Caco-2 (cell line): ENCODE measurements at regions not wholly inside any gene's neighbourhood (a gene's known extent, or its start where the extent isn't known, plus 50 kb on each side); places are given as distances from the start of the nearest gene placed in this dataset.

Experiments used
- BruUV-seq: library from RNA; stranded (reverse); fragments of 400-500 nt; replicated peaks from 2 replicates; lab custom pipeline; 2021; lab: Mats Ljungman, UMichigan
- CTCF ChIA-PET: fragments of 300-600 bp; sonication (Branson Sonifier 250); formaldehyde crosslinking; loops from one replicate; lab custom pipeline; 2022; ENCODE audit warnings: antibody characterized with exemption; lab: Charles Lee
- POLR2A ChIA-PET: fragments of 300-600 bp; sonication (Branson Sonifier 250); formaldehyde crosslinking; loops from one replicate; lab custom pipeline; 2022; ENCODE audit warnings: antibody characterized with exemption; lab: Charles Lee
- DNase-seq, 2 experiments: peaks; one replicate each; pipeline versions ENCODE4 v3.0.0 to v3.0.0-alpha.2; 2020 to 2022
- H3K27me3 ChIP-seq: replicated peaks from 2 replicates; pipeline ENCODE4 v1.6.0; 2011; ENCODE audit warnings: low read length; ENCODE audit not compliant: control insufficient read depth, insufficient read depth
- H3K36me3 ChIP-seq: 2 replicates; pipeline ENCODE4 v1.5.1; 2011; ENCODE audit warnings: low read length; ENCODE audit not compliant: control insufficient read depth, insufficient read depth
- H3K4me1 ChIP-seq: fragments of 250-450 bp; sonication (Bioruptor Pico); 2 replicates; pipeline ENCODE4 v1.5.1; 2020; ENCODE audit warnings: mild to moderate bottlenecking
- H3K4me3 ChIP-seq: 2 replicates; pipeline ENCODE4 v1.5.1; 2011; ENCODE audit warnings: low read depth, mild to moderate bottlenecking, control low read depth, low read length
- H3K9me3 ChIP-seq: fragments of 250-450 bp; sonication (Bioruptor Pico); 2 replicates; pipeline ENCODE4 v1.5.1; 2020; ENCODE audit warnings: mild to moderate bottlenecking, moderate library complexity
- H3K27ac Mint-ChIP-seq: one replicate; pipeline ENCODE4 v1.8.0; 2022; ENCODE audit warnings: mixed read lengths; ENCODE audit not compliant: unreplicated experiment
- H3K27me3 Mint-ChIP-seq: one replicate; pipeline ENCODE4 v1.8.0; 2022; ENCODE audit warnings: mixed read lengths; ENCODE audit not compliant: insufficient read depth, unreplicated experiment
- H3K36me3 Mint-ChIP-seq: one replicate; pipeline ENCODE4 v1.8.0; 2022; ENCODE audit warnings: mild to moderate bottlenecking, mixed read lengths; ENCODE audit not compliant: insufficient read depth, unreplicated experiment
- H3K4me1 Mint-ChIP-seq: one replicate; pipeline ENCODE4 v1.8.0; 2022; ENCODE audit warnings: low read depth, mixed read lengths; ENCODE audit not compliant: unreplicated experiment
- H3K4me3 Mint-ChIP-seq: one replicate; pipeline ENCODE4 v1.8.0; 2022; ENCODE audit warnings: mild to moderate bottlenecking, moderate library complexity, mixed read lengths; ENCODE audit not compliant: unreplicated experiment
- H3K9me3 Mint-ChIP-seq: one replicate; pipeline ENCODE4 v1.8.0; 2022; ENCODE audit warnings: mixed read lengths; ENCODE audit not compliant: unreplicated experiment
- intact Hi-C: fragments of 100-400 bp; cut with micrococcal nuclease; formaldehyde crosslinking; loops from one replicate; pipeline ENCODE4 v1.10.0; 2022; ENCODE audit not compliant: unreplicated experiment
- TF ChIP-seq, protein P1 (sequence below), 2 experiments: fragments of 200-600 bp in 1 of 2; IDR thresholded peaks; 1 replicate in 1 of 2; 2 replicates in 1 of 2; pipeline versions ENCODE4 v1.5.1 to v1.8.0; 2011 to 2022; ENCODE audit warnings: antibody characterized with exemption in 1 of 2, control low read depth in 1 of 2, inconsistent platforms in 1 of 2, low read depth in 1 of 2, low read length in 1 of 2, mild to moderate bottlenecking in 1 of 2, moderate library complexity in 1 of 2; ENCODE audit not compliant: insufficient read depth in 1 of 2, severe bottlenecking in 1 of 2, unreplicated experiment in 1 of 2

DNA sequence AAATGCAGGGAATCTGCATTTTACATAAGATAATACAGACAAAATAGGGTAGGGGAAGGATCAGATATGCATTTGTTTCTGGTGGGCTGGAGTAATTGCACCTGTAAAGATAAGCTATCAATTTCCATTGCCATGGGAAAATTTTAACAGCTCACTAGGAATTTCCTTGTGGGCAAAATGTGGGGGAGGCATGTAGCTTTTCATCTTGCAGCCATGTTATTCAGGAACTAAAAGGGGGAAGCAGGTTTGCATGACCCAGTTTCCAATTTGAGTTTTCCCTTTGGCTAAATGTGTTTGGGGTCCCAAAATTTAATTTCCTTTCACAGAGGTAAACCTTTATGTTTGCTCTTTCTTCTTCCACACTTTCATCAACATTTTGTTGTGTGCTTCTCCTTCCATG lies 624.4 kb downstream of the NYAP2 start:
- no TSS peak for BruUV-seq
- H3K4me1 Mint-ChIP-seq: no peaks in the 10 kb centered on the region
- H3K27me3 Mint-ChIP-seq: no peaks in the 10 kb centered on the region
- Histone ChIP-seq H3K27me3 (no peaks in the 10 kb centered on the region), H3K9me3 (no peaks in the 10 kb centered on the region), H3K36me3 (no peaks in the 10 kb centered on the region), H3K4me1 (no peaks in the 10 kb centered on the region), H3K4me3 (no peak overlapping the region)
- peaks cover 20% of the 10 kb centered on the region for H3K9me3 Mint-ChIP-seq
- intact Hi-C loops: no loop called here
- no peak overlapping the region for H3K4me3 Mint-ChIP-seq
- CTCF ChIA-PET: no interaction called here
- DNase-seq: no peak
- H3K36me3 Mint-ChIP-seq: no peaks in the 10 kb centered on the region
- POLR2A ChIA-PET: no interaction called here
- H3K27ac Mint-ChIP-seq: no peak overlapping the region
- TF ChIP-seq, protein P1, sequence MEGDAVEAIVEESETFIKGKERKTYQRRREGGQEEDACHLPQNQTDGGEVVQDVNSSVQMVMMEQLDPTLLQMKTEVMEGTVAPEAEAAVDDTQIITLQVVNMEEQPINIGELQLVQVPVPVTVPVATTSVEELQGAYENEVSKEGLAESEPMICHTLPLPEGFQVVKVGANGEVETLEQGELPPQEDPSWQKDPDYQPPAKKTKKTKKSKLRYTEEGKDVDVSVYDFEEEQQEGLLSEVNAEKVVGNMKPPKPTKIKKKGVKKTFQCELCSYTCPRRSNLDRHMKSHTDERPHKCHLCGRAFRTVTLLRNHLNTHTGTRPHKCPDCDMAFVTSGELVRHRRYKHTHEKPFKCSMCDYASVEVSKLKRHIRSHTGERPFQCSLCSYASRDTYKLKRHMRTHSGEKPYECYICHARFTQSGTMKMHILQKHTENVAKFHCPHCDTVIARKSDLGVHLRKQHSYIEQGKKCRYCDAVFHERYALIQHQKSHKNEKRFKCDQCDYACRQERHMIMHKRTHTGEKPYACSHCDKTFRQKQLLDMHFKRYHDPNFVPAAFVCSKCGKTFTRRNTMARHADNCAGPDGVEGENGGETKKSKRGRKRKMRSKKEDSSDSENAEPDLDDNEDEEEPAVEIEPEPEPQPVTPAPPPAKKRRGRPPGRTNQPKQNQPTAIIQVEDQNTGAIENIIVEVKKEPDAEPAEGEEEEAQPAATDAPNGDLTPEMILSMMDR (IDR thresholded peaks at IDR 0.05; ENCODE audit: insufficient read depth in 1 of 2, low read depth in 1 of 2, low read length in 1 of 2, severe bottlenecking in 1 of 2, unreplicated experiment in 1 of 2): no peak

DNA sequence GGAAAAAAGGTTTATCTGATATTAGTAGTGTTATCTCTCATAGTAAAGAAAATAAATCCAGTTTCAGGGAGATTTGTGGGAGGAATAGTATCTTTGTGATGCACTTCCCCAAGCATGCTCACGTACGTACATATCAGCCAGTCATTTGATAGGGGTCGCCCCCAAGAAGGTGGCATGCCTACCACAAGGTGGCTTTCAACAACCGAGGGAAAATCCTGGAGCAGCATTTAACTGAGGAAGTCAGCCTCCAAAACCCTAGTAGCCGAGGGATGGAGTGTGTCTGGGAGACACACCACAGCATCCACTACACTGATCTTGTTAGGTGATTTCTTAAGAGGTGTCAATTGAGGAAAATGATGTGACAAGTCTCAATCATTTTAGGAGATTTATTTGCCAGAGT lies 623.9 kb downstream of the NYAP2 start:
- Mint-ChIP-seq H3K4me1 (no peaks in the 10 kb centered on the region), H3K27ac (no peak overlapping the region), H3K9me3 (peaks cover 20% of the 10 kb centered on the region), H3K36me3 (no peaks in the 10 kb centered on the region), H3K4me3 (no peak overlapping the region), H3K27me3 (no peaks in the 10 kb centered on the region)
- intact Hi-C loops: no loop called here
- no peaks in the 10 kb centered on the region for H3K4me1 ChIP-seq
- POLR2A ChIA-PET: no interaction called here
- no TSS peak for BruUV-seq
- peak in 1 of 2 experiments; percentile 9 for DNase-seq
- TF ChIP-seq, protein P1 (IDR thresholded peaks at IDR 0.05; ENCODE audit: insufficient read depth in 1 of 2, low read depth in 1 of 2, low read length in 1 of 2, severe bottlenecking in 1 of 2, unreplicated experiment in 1 of 2): no peak
- H3K9me3 ChIP-seq: no peaks in the 10 kb centered on the region
- CTCF ChIA-PET: no interaction called here
- no peak overlapping the region for H3K4me3 ChIP-seq
- no peaks in the 10 kb centered on the region for H3K27me3 ChIP-seq
- H3K36me3 ChIP-seq: no peaks in the 10 kb centered on the region

DNA sequence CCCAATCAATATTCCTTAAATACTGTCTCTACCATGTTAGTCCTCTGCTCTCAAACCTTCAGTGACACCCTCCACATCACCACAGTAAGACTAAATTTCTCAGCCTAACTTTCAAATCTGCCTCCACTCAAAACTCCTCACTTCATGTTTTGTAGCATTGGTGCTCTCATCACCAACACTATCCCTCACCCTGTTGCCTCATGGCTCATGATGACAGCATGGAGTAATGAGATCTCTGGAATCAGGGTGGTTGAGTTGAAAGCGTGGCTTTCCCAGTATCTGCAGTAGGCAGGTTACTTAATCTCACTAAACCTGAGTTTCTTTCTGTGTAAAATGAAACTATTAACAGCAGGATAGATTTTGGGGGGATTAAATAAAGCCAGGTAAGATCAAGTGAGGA lies 621.4 kb downstream of the NYAP2 start:
- TF ChIP-seq, protein P1 (IDR thresholded peaks at IDR 0.05; ENCODE audit: insufficient read depth in 1 of 2, low read depth in 1 of 2, low read length in 1 of 2, severe bottlenecking in 1 of 2, unreplicated experiment in 1 of 2): no peak
- BruUV-seq: no TSS peak

More for the DNA sequence above, 621.4 kb downstream of the NYAP2 start:
- peaks cover 20% of the 10 kb centered on the region for H3K9me3 Mint-ChIP-seq
- CTCF ChIA-PET: no interaction called here
- POLR2A ChIA-PET: no interaction called here
- Histone ChIP-seq H3K9me3 (no peaks in the 10 kb centered on the region), H3K27me3 (no peaks in the 10 kb centered on the region), H3K36me3 (no peaks in the 10 kb centered on the region), H3K4me1 (no peaks in the 10 kb centered on the region), H3K4me3 (no peak overlapping the region)
- no peak overlapping the region for H3K27ac Mint-ChIP-seq
- no peaks in the 10 kb centered on the region for H3K36me3 Mint-ChIP-seq
- H3K27me3 Mint-ChIP-seq: no peaks in the 10 kb centered on the region
- no peak overlapping the region for H3K4me3 Mint-ChIP-seq
- DNase-seq: no peak
- intact Hi-C loops: no loop called here
- H3K4me1 Mint-ChIP-seq: no peaks in the 10 kb centered on the region
